ENCODE measurements at regions not wholly inside any gene's neighbourhood (a gene's known extent, or its start where the extent isn't known, plus 50 kb on each side); places are given as distances from the start of the nearest gene placed in this dataset.

DNA sequence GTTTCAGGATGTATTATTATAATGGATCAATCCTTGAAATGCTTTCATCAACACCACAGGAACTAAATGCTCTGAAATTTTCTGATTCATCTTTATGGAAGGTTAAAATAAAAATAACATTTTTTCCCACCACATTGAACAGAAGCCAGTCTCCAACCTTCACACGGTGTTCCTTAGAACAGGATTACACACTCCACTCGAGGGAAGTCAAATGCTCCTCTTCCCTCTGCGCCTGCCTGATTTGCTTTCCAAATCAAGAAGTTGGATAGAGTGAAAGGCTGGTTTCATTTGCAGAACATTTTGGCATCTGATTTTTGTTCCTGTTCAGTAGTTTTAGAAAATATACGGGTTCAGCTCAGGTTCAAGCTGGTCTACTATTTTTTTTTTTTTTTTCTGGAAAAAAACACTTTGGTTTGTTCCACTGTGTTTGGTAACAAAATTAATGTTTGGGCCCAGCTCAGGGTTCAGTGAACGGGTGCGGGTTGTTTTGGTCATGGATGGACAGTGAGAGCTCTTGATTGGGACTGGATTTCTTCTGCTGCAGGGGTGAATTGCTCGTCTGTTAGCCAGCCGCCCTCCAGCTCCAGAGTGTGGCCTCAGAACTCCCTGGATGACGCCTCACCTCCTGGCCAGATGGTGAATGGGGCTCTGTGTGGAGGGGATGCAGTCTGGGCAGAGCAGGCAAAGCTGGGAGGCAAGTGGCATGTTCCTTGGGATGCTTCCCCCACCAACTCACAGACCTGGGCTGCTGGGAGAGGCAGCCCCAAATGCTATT is 82.4 kb upstream of the STC2 start:
- Histone ChIP-seq H2BK120ac (ENCODE audit: low read depth, low read length) (no peak overlapping the region), H3K4me3 (ENCODE audit: low read length) (no peak overlapping the region), H4K5ac (ENCODE audit: low read length) (no peak overlapping the region), H3K36me3 (ENCODE audit: control insufficient read depth, insufficient read depth, low read length) (no peaks in the 10 kb centered on the region), H3K9ac (ENCODE audit: low read length) (no peak overlapping the region), H2BK15ac (replicated peaks; ENCODE audit: low read depth) (no peak overlapping the region), H2BK5ac (ENCODE audit: low read length) (no peak overlapping the region), H2AK5ac (ENCODE audit: low read length) (no peak overlapping the region), H3K27me3 (ENCODE audit: insufficient read depth, low read length, poor library complexity) (no peaks in the 10 kb centered on the region), H3K4me1 (ENCODE audit: control insufficient read depth, low read depth, low read length) (no peaks in the 10 kb centered on the region), H3K27ac (ENCODE audit: low read depth, low read length) (no peak overlapping the region), H3K79me1 (ENCODE audit: low read length) (no peaks in the 10 kb centered on the region), H3K56ac (ENCODE audit: low read length) (no peak overlapping the region), H3K4me2 (ENCODE audit: low read length) (no peak overlapping the region), H3K79me2 (ENCODE audit: control insufficient read depth, insufficient read depth, low read length) (no peaks in the 10 kb centered on the region), H3K18ac (ENCODE audit: low read length) (no peak overlapping the region), H3K4ac (ENCODE audit: low read depth, low read length) (no peak overlapping the region), H3K23ac (ENCODE audit: low read length) (no peak overlapping the region), H4K8ac (ENCODE audit: low read depth, low read length) (no peak overlapping the region)
- DNase-seq, result no peak
- WGBS (ENCODE audit: extremely low coverage, insufficient coverage, low lambda C conversion rate), result no CpG with 5 or more reads among the region's 9 CpGs

DNA sequence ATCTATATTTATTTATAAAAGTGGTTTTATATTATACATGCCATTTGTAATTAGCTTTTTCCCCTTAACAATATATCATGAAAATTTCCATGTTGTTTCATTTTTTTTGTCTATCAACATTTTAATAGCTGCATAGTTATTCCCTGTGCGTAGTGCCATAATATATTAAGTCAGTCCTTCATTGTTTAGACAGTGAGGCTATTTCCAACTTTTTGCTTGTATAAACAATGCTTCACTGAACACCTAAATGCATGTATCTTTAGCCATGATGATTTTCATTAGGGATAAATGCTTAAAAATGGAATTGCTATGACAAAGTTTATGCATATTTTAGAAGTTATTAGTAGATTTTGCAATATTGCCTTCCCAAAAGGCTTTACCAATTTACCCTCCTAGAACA is 80.7 kb upstream of the STC2 start:
- Histone ChIP-seq H3K23ac (ENCODE audit: low read length) (no peak overlapping the region), H3K4ac (ENCODE audit: low read depth, low read length) (no peak overlapping the region), H3K36me3 (ENCODE audit: control insufficient read depth, insufficient read depth, low read length) (no peaks in the 10 kb centered on the region), H3K4me2 (ENCODE audit: low read length) (no peak overlapping the region), H2BK120ac (ENCODE audit: low read depth, low read length) (no peak overlapping the region), H4K5ac (ENCODE audit: low read length) (no peak overlapping the region), H2BK5ac (ENCODE audit: low read length) (no peak overlapping the region), H3K27ac (ENCODE audit: low read depth, low read length) (no peak overlapping the region), H3K79me2 (ENCODE audit: control insufficient read depth, insufficient read depth, low read length) (no peaks in the 10 kb centered on the region), H3K56ac (ENCODE audit: low read length) (no peak overlapping the region), H3K4me3 (ENCODE audit: low read length) (no peak overlapping the region), H4K8ac (ENCODE audit: low read depth, low read length) (no peak overlapping the region), H3K4me1 (ENCODE audit: control insufficient read depth, low read depth, low read length) (no peaks in the 10 kb centered on the region), H3K18ac (ENCODE audit: low read length) (no peak overlapping the region), H3K9ac (ENCODE audit: low read length) (no peak overlapping the region), H3K27me3 (ENCODE audit: insufficient read depth, low read length, poor library complexity) (no peaks in the 10 kb centered on the region), H2BK15ac (replicated peaks; ENCODE audit: low read depth) (no peak overlapping the region), H2AK5ac (ENCODE audit: low read length) (no peak overlapping the region), H3K79me1 (ENCODE audit: low read length) (no peaks in the 10 kb centered on the region)
- no CpG with 5 or more reads among the region's 1 CpG for WGBS (ENCODE audit: extremely low coverage, insufficient coverage, low lambda C conversion rate)
- no peak for DNase-seq

DNA sequence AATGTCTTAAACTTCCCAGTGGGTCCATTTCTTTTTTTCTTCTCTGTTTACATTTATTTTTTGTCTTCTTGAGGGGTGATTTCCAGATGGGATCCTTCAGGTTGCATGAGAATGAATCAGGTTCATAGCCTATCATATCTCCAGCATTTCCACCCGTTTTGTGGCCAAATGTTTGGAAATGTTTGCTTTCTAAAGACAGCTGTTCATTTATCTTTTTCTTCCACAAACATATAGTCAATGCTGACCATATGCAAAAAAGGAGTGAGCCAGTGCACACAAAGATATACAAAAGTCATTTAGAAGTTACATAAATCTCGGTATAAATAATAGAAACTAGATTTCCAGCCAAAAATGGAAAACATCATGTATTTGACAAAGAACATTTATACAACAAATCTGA is 71.6 kb upstream of the STC2 start:
- H2BK5ac ChIP-seq (ENCODE audit: low read length), result no peak overlapping the region
- no peak for DNase-seq
- H3K4ac ChIP-seq (ENCODE audit: low read depth, low read length), result no peak overlapping the region
- no peak overlapping the region for H3K18ac ChIP-seq (ENCODE audit: low read length)
- no peak overlapping the region for H4K5ac ChIP-seq (ENCODE audit: low read length)
- H3K23ac ChIP-seq (ENCODE audit: low read length), result no peak overlapping the region
- H4K8ac ChIP-seq (ENCODE audit: low read depth, low read length), result no peak overlapping the region
- no peak overlapping the region for H3K4me3 ChIP-seq (ENCODE audit: low read length)
- H2AK5ac ChIP-seq (ENCODE audit: low read length), result no peak overlapping the region
- no peaks in the 10 kb centered on the region for H3K79me1 ChIP-seq (ENCODE audit: low read length)
- no peaks in the 10 kb centered on the region for H3K79me2 ChIP-seq (ENCODE audit: control insufficient read depth, insufficient read depth, low read length)
- no peak overlapping the region for H3K9ac ChIP-seq (ENCODE audit: low read length)
- H3K4me1 ChIP-seq (ENCODE audit: control insufficient read depth, low read depth, low read length), result no peaks in the 10 kb centered on the region
- no peaks in the 10 kb centered on the region for H3K27me3 ChIP-seq (ENCODE audit: insufficient read depth, low read length, poor library complexity)
- H2BK120ac ChIP-seq (ENCODE audit: low read depth, low read length), result no peak overlapping the region
- H2BK15ac ChIP-seq (replicated peaks; ENCODE audit: low read depth), result no peak overlapping the region
- no peaks in the 10 kb centered on the region for H3K36me3 ChIP-seq (ENCODE audit: control insufficient read depth, insufficient read depth, low read length)
- H3K27ac ChIP-seq (ENCODE audit: low read depth, low read length), result no peak overlapping the region
- H3K56ac ChIP-seq (ENCODE audit: low read length), result no peak overlapping the region
- no peak overlapping the region for H3K4me2 ChIP-seq (ENCODE audit: low read length)
- WGBS (ENCODE audit: extremely low coverage, insufficient coverage, low lambda C conversion rate), result no CpG with 5 or more reads among the region's 2 CpGs

DNA sequence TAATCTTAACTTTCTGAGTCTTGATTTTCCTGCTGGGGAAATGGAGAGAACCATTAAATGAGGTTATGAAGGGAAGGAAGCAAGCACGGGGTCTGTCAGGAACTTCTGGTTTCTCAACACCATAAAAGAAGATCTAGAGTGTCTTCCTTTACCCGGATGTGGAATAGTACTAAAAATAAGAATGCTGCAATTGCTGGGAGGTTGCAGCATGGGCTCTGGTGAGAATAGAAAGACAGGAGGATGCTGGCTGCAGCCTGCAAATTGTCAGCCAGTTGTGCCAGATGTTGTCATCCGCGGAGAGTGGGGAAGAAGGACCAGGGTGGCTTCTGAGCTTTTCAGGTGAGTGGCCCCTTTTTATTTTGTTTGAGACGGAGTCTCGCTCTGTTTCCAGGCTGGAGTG is 69.3 kb upstream of the STC2 start:
- WGBS (ENCODE audit: extremely low coverage, insufficient coverage, low lambda C conversion rate), result no CpG with 5 or more reads among the region's 6 CpGs
- Histone ChIP-seq H3K9ac (ENCODE audit: low read length) (no peak overlapping the region), H2BK15ac (replicated peaks; ENCODE audit: low read depth) (no peak overlapping the region), H3K79me2 (ENCODE audit: control insufficient read depth, insufficient read depth, low read length) (no peaks in the 10 kb centered on the region), H3K4me1 (ENCODE audit: control insufficient read depth, low read depth, low read length) (no peaks in the 10 kb centered on the region), H2BK5ac (ENCODE audit: low read length) (no peak overlapping the region), H3K56ac (ENCODE audit: low read length) (no peak overlapping the region), H3K4me2 (ENCODE audit: low read length) (no peak overlapping the region), H3K27ac (ENCODE audit: low read depth, low read length) (no peak overlapping the region), H4K8ac (ENCODE audit: low read depth, low read length) (no peak overlapping the region), H3K79me1 (ENCODE audit: low read length) (no peaks in the 10 kb centered on the region), H3K23ac (ENCODE audit: low read length) (no peak overlapping the region), H2AK5ac (ENCODE audit: low read length) (no peak overlapping the region), H3K4ac (ENCODE audit: low read depth, low read length) (no peak overlapping the region), H4K5ac (ENCODE audit: low read length) (no peak overlapping the region), H2BK120ac (ENCODE audit: low read depth, low read length) (no peak overlapping the region), H3K18ac (ENCODE audit: low read length) (no peak overlapping the region), H3K36me3 (ENCODE audit: control insufficient read depth, insufficient read depth, low read length) (no peaks in the 10 kb centered on the region), H3K27me3 (ENCODE audit: insufficient read depth, low read length, poor library complexity) (no peaks in the 10 kb centered on the region), H3K4me3 (ENCODE audit: low read length) (no peak overlapping the region)
- DNase-seq, result no peak

DNA sequence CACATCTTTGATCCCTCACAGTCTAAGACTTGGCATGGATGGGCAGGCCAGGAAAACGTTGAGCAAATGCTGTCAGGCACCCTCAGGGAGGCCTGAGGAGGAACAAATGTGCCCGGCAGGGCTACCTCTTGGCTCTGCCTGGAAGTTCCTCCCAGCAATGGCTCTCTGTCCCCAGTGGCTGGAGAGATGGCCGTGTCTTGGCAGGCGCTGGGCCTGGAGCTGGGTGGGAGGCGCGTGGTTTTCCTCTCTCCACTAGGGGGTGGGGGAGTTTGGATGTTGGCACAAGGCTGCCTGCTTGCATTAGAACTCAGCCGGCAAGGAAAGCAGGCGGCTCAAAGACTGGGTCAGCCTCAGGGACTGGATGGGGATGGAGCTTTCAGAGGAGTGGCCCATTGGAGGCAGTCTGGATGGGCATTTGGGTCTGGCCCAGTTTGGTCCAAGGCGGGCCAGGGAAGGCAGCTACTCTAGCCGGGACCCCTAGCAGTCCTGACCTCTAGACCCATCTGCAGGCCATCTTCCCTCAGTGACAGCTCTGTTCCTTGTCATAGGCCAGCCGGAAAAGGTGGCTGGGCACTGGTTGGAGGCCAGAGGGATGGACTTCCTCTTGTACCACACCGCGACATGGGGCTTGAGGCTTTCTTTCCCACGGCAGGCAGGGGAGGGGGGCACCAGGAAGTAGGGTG is 68.2 kb upstream of the STC2 start:
- WGBS (ENCODE audit: extremely low coverage, insufficient coverage, low lambda C conversion rate), result no CpG with 5 or more reads among the region's 14 CpGs
- Histone ChIP-seq H4K5ac (ENCODE audit: low read length) (no peak overlapping the region), H3K4ac (ENCODE audit: low read depth, low read length) (no peak overlapping the region), H3K56ac (ENCODE audit: low read length) (no peak overlapping the region), H3K36me3 (ENCODE audit: control insufficient read depth, insufficient read depth, low read length) (no peaks in the 10 kb centered on the region), H3K79me1 (ENCODE audit: low read length) (no peaks in the 10 kb centered on the region), H3K27ac (ENCODE audit: low read depth, low read length) (no peak overlapping the region), H3K9ac (ENCODE audit: low read length) (no peak overlapping the region), H3K79me2 (ENCODE audit: control insufficient read depth, insufficient read depth, low read length) (no peaks in the 10 kb centered on the region), H3K18ac (ENCODE audit: low read length) (no peak overlapping the region), H3K27me3 (ENCODE audit: insufficient read depth, low read length, poor library complexity) (no peaks in the 10 kb centered on the region), H3K4me1 (ENCODE audit: control insufficient read depth, low read depth, low read length) (no peaks in the 10 kb centered on the region), H4K8ac (ENCODE audit: low read depth, low read length) (no peak overlapping the region), H2BK5ac (ENCODE audit: low read length) (no peak overlapping the region), H3K4me2 (ENCODE audit: low read length) (no peak overlapping the region), H3K23ac (ENCODE audit: low read length) (no peak overlapping the region), H2AK5ac (ENCODE audit: low read length) (no peak overlapping the region), H2BK15ac (replicated peaks; ENCODE audit: low read depth) (no peak overlapping the region), H3K4me3 (ENCODE audit: low read length) (no peak overlapping the region), H2BK120ac (ENCODE audit: low read depth, low read length) (no peak overlapping the region)
- peak; percentile 75 for DNase-seq

Data from mesendoderm (in vitro differentiated cells).